SK-N-SH treated with all-trans-retinoic acid at 6 μM for 48 hours (cell line): ENCODE measurements at regions not wholly inside any gene's neighbourhood (a gene's known extent, or its start where the extent isn't known, plus 50 kb on each side); places are given as distances from the start of the nearest gene placed in this dataset.

Source experiments
- ATAC-seq: fragments of 200-7000 bp; cut with Tn5 transposase; 3 replicates; pipeline ENCODE4 v1.9.1; 2020; ENCODE audit warnings: mild to moderate bottlenecking, moderate library complexity
- ARNTL ChIP-seq: fragments of 450-650 bp; formaldehyde crosslinking; IDR thresholded peaks from 2 replicates; pipeline ENCODE4 v1.5.0; 2020; ENCODE audit warnings: low read depth, mild to moderate bottlenecking, moderate library complexity, borderline replicate concordance
- BACH2 ChIP-seq: fragments of 250-450 bp; sonication (Bioruptor Pico); IDR thresholded peaks from 2 replicates; pipeline ENCODE4 v1.9.0; 2021; ENCODE audit warnings: mild to moderate bottlenecking, borderline replicate concordance
- CREB5 ChIP-seq: fragments of 250-450 bp; sonication (Bioruptor Pico); IDR thresholded peaks from 2 replicates; pipeline ENCODE4 v1.5.1; 2020; ENCODE audit warnings: low read depth, mild to moderate bottlenecking, moderate library complexity
- CSDC2 ChIP-seq: fragments of 250-450 bp; sonication (Bioruptor Pico); IDR thresholded peaks from 2 replicates; pipeline ENCODE4 v1.5.0; 2020; ENCODE audit warnings: mild to moderate bottlenecking, moderate library complexity
- CSRNP3 ChIP-seq: fragments of 250-450 bp; sonication (Bioruptor Pico); IDR thresholded peaks from 2 replicates; pipeline ENCODE4 v1.5.1; 2021; ENCODE audit warnings: mild to moderate bottlenecking, moderate library complexity
- ESRRG ChIP-seq: fragments of 250-450 bp; sonication (Bioruptor Pico); IDR thresholded peaks from 2 replicates; pipeline ENCODE4 v1.6.1; 2021; ENCODE audit warnings: mild to moderate bottlenecking
- GLIS3 ChIP-seq: fragments of 250-450 bp; sonication (Bioruptor Pico); IDR thresholded peaks from 2 replicates; pipeline ENCODE4 v1.5.0; 2020; ENCODE audit warnings: mild to moderate bottlenecking, moderate library complexity
- ISL1 ChIP-seq: fragments of 250-450 bp; sonication (Bioruptor Pico); IDR thresholded peaks from 2 replicates; pipeline ENCODE4 v2.1.2; 2022; ENCODE audit warnings: mild to moderate bottlenecking, moderate library complexity
- OSR1 ChIP-seq: fragments of 250-450 bp; sonication (Bioruptor Pico); IDR thresholded peaks from 2 replicates; pipeline ENCODE4 v1.8.0; 2022; ENCODE audit warnings: moderate library complexity, mild to moderate bottlenecking, inconsistent platforms
- PATZ1 ChIP-seq: fragments of 250-450 bp; sonication (Bioruptor Pico); IDR thresholded peaks from 2 replicates; pipeline ENCODE4 v1.8.0; 2020; ENCODE audit warnings: mild to moderate bottlenecking, moderate library complexity, borderline replicate concordance
- POU6F1 ChIP-seq: fragments of 250-450 bp; sonication (Bioruptor Pico); IDR thresholded peaks from 2 replicates; pipeline ENCODE4 v1.8.0; 2021; ENCODE audit warnings: low read depth, mild to moderate bottlenecking, moderate library complexity, borderline replicate concordance
- RARB ChIP-seq: fragments of 250-450 bp; sonication (Bioruptor Pico); IDR thresholded peaks from 2 replicates; pipeline ENCODE4 v1.8.0; 2021; ENCODE audit warnings: mild to moderate bottlenecking, moderate library complexity
- TCF4 ChIP-seq: fragments of 250-450 bp; sonication (Bioruptor Pico); IDR thresholded peaks from 2 replicates; pipeline ENCODE4 v1.8.0; 2021; ENCODE audit warnings: mild to moderate bottlenecking, moderate library complexity, borderline replicate concordance
- TOX ChIP-seq: fragments of 250-450 bp; sonication (Bioruptor Pico); IDR thresholded peaks from 2 replicates; pipeline ENCODE4 v1.8.0; 2021; ENCODE audit warnings: mild to moderate bottlenecking, moderate library complexity, borderline replicate concordance
- TSHZ2 ChIP-seq: fragments of 250-450 bp; sonication (Bioruptor Pico); IDR thresholded peaks from 2 replicates; pipeline ENCODE4 v1.5.0; 2020; ENCODE audit warnings: mild to moderate bottlenecking, moderate library complexity
- ZC3H10 ChIP-seq: fragments of 250-450 bp; sonication (Bioruptor Pico); IDR thresholded peaks from 2 replicates; pipeline ENCODE4 v1.5.1; 2021; ENCODE audit warnings: mild to moderate bottlenecking, moderate library complexity
- ZFP3 ChIP-seq: fragments of 250-450 bp; sonication (Bioruptor Pico); IDR thresholded peaks from 2 replicates; pipeline ENCODE4 v1.5.0; 2020; ENCODE audit warnings: mild to moderate bottlenecking, moderate library complexity
- ZFP30 ChIP-seq: fragments of 450-650 bp; formaldehyde crosslinking; IDR thresholded peaks from 2 replicates; pipeline ENCODE4 v1.5.0; 2022; ENCODE audit warnings: mild to moderate bottlenecking, moderate library complexity
- ZNF565 ChIP-seq: fragments of 450-650 bp; formaldehyde crosslinking; conservative IDR thresholded peaks from 2 replicates; pipeline ENCODE4 v1.5.0; 2020; ENCODE audit warnings: low read depth, mild to moderate bottlenecking, moderate library complexity
- ZNF70 ChIP-seq: fragments of 450-650 bp; formaldehyde crosslinking; IDR thresholded peaks from 2 replicates; pipeline ENCODE4 v1.5.0; 2020; ENCODE audit warnings: mild to moderate bottlenecking, moderate library complexity
- ZNF8 ChIP-seq: fragments of 450-650 bp; formaldehyde crosslinking; IDR thresholded peaks from 2 replicates; pipeline ENCODE4 v1.5.0; 2020; ENCODE audit warnings: mild to moderate bottlenecking, moderate library complexity

- peak; percentile 92 for ATAC-seq
- no peak for TF ChIP-seq ZFP30 (CRISPR knock-in tag)
- no peak for TF ChIP-seq PATZ1 (CRISPR knock-in tag)
- TF ChIP-seq TCF4 (CRISPR knock-in tag), result no peak
- no peak for TF ChIP-seq BACH2
- 0 out of 2 replicates have a peak, but pooled peaks have one; percentile 35 for TF ChIP-seq ZC3H10 (CRISPR knock-in tag)
- peak; percentile 80; the same call in 1 of the 2 replicates for TF ChIP-seq TOX (CRISPR knock-in tag)
- no peak for TF ChIP-seq CSRNP3
- no peak for TF ChIP-seq ARNTL (CRISPR knock-in tag)
- TF ChIP-seq, all 23 proteins: peak for 2
Observed at GRCh38 chr14:100476012-100476822, 111.0 kb downstream of the BEGAIN start.

GRCh38 chr14:100484531-100485267 lies 102.5 kb downstream of the BEGAIN start:
- TF ChIP-seq OSR1 (CRISPR knock-in tag) (no peak), RARB (CRISPR knock-in tag) (no peak), GLIS3 (CRISPR knock-in tag) (no peak), ZFP3 (no peak), ZNF565 (CRISPR knock-in tag) (no peak), POU6F1 (CRISPR knock-in tag) (no peak), BACH2 (no peak), ARNTL (CRISPR knock-in tag) (no peak), TCF4 (CRISPR knock-in tag) (no peak), CREB5 (CRISPR knock-in tag) (no peak), ESRRG (CRISPR knock-in tag) (no peak)
- no peak for ATAC-seq

GRCh38 chr14:100486025-100486828 lies 101.0 kb downstream of the BEGAIN start:
- ATAC-seq, result peak; percentile 97
- TF ChIP-seq OSR1 (CRISPR knock-in tag) (no peak), ZNF565 (CRISPR knock-in tag) (no peak), BACH2 (no peak), ZFP30 (CRISPR knock-in tag) (no peak), ARNTL (CRISPR knock-in tag) (no peak), ZNF70 (CRISPR knock-in tag) (no peak), CREB5 (CRISPR knock-in tag) (no peak), ZC3H10 (CRISPR knock-in tag) (no peak), ZNF8 (CRISPR knock-in tag) (no peak), ESRRG (CRISPR knock-in tag) (no peak), CSDC2 (peak; percentile 58; the same call in 1 of the 2 replicates), ISL1 (CRISPR knock-in tag) (no peak), TSHZ2 (CRISPR knock-in tag) (peak; percentile 53; the same call in 1 of the 2 replicates), PATZ1 (CRISPR knock-in tag) (no peak), TCF4 (CRISPR knock-in tag) (peak; percentile 66; the same call in 1 of the 2 replicates)
